HepG2 (cell line): ENCODE measurements at regions not wholly inside any gene's neighbourhood (a gene's known extent, or its start where the extent isn't known, plus 50 kb on each side); places are given as distances from the start of the nearest gene placed in this dataset.

Experiments
- ATAC-seq: fragments of 200-7000 bp; cut with Tn5 transposase; 3 replicates; pipeline ENCODE4 v1.9.1; 2020; ENCODE audit warnings: mild to moderate bottlenecking, moderate library complexity
- BruUV-seq: library from RNA; stranded (reverse); fragments of 400-500 nt; replicated peaks from 2 replicates; lab custom pipeline; 2021; lab: Mats Ljungman, UMichigan
- CTCF ChIA-PET: fragments of 300-600 bp; formaldehyde crosslinking; extraction: SDS; loops from one replicate; lab custom pipeline; 2021; ENCODE audit warnings: low total read pairs, inconsistent platforms, low intra/inter-chr PET ratio; lab: Yijun Ruan, JAX
- POLR2A ChIA-PET: fragments of 350-600 bp; sonication (Branson Sonifier 250); formaldehyde crosslinking; loops from one replicate; lab custom pipeline; 2020; ENCODE audit warnings: antibody characterized with exemption, inconsistent platforms; lab: Yijun Ruan, JAX
- DNase-seq: peaks from one replicate; pipeline ENCODE4 v3.0.0-alpha.2; 2015; ENCODE audit warnings: low spot score
- FAIRE-seq: peaks from 3 replicates; lab custom pipeline; 2011; peaks lifted over from hg19 to GRCh38; lab: Jason Lieb, UNC
- H2AFZ ChIP-seq: one replicate; pipeline ENCODE4 v1.6.1; 2011; ENCODE audit warnings: low read length, inconsistent platforms
- H3K27ac ChIP-seq: fragments of 300-600 bp; 3 replicates; pipeline ENCODE4 v1.8.0; 2011; ENCODE audit warnings: mixed run types, mild to moderate bottlenecking, mixed read lengths, low read length, inconsistent platforms; ENCODE audit not compliant: insufficient read depth; ENCODE audit errors: extremely low read length
- H3K27me3 ChIP-seq, 2 experiments: fragments of 200-600 bp in 1 of 2; 2 replicates in 1 of 2; 3 replicates in 1 of 2; pipeline versions ENCODE4 v1.6.0 to v1.8.0; 2011; ENCODE audit warnings: low read length in 2 of 2, mild to moderate bottlenecking in 2 of 2, moderate library complexity in 2 of 2, inconsistent platforms in 1 of 2; ENCODE audit not compliant: insufficient read depth in 2 of 2, control insufficient read depth in 1 of 2
- H3K36me3 ChIP-seq, 2 experiments: fragments of 200-600 bp in 1 of 2; replicated peaks in 1 of 2; 2 replicates in 1 of 2; 3 replicates in 1 of 2; pipeline versions ENCODE4 v1.5.1 to v1.8.0; 2011; ENCODE audit warnings: low read length in 2 of 2, inconsistent platforms in 1 of 2; ENCODE audit not compliant: insufficient read depth in 2 of 2, control insufficient read depth in 1 of 2
- H3K4me1 ChIP-seq: 2 replicates; pipeline ENCODE4 v1.5.1; 2012; ENCODE audit warnings: low read length, inconsistent platforms; ENCODE audit not compliant: insufficient read depth
- H3K4me2 ChIP-seq: 2 replicates; pipeline ENCODE4 v1.6.0; 2011; ENCODE audit warnings: low read depth, low read length, inconsistent platforms
- H3K4me3 ChIP-seq, 3 experiments: fragments of 200-600 bp in 1 of 3; sonication (generic), shearing (Covaris generic) in 1 of 3; replicated peaks in 1 of 3; 2 replicates each; pipeline ENCODE4 v1.5.1; 2011 to 2016; ENCODE audit warnings: low read length in 3 of 3, inconsistent platforms in 2 of 3, low read depth in 2 of 3, mild to moderate bottlenecking in 2 of 3, control low read depth in 1 of 3, mixed read lengths in 1 of 3; ENCODE audit not compliant: insufficient read depth in 1 of 3
- H3K79me2 ChIP-seq: one replicate; pipeline ENCODE4 v1.6.1; 2011; ENCODE audit warnings: low read length, inconsistent platforms; ENCODE audit not compliant: insufficient read depth
- H3K9ac ChIP-seq: 2 replicates; pipeline ENCODE4 v1.6.0; 2011; ENCODE audit warnings: mild to moderate bottlenecking, low read depth, low read length, inconsistent platforms; ENCODE audit not compliant: insufficient read depth
- H3K9me3 ChIP-seq: 2 replicates; pipeline ENCODE4 v1.5.1; 2012; ENCODE audit warnings: mild to moderate bottlenecking, low read length
- H4K20me1 ChIP-seq: 2 replicates; pipeline ENCODE4 v1.6.0; 2011; ENCODE audit warnings: inconsistent platforms, mild to moderate bottlenecking, low read length, moderate library complexity; ENCODE audit not compliant: insufficient read depth
- BCLAF1 ChIP-seq: fragments of 450-650 bp; IDR thresholded peaks from 2 replicates; pipeline ENCODE4 v1.6.1; 2017; ENCODE audit warnings: mild to moderate bottlenecking
- CREB1 ChIP-seq, 2 experiments: fragments of 450-650 bp in 1 of 2; IDR thresholded peaks; 2 replicates each; pipeline ENCODE4 v1.6.1; 2016 to 2017; ENCODE audit warnings: control low read depth in 1 of 2, mild to moderate bottlenecking in 1 of 2, missing compliant biosample characterization in 1 of 2, missing genetic modification characterization in 1 of 2
- FOSL2 ChIP-seq: sonication (generic); formaldehyde crosslinking; IDR thresholded peaks from 2 replicates; pipeline ENCODE4 v1.4.0; 2020; ENCODE audit warnings: missing genetic modification reagents
- FOXO1 ChIP-seq: sonication (generic); formaldehyde crosslinking; IDR thresholded peaks from 2 replicates; pipeline ENCODE4 v1.4.0; 2020; ENCODE audit warnings: missing genetic modification reagents
- GATA4 ChIP-seq: sonication (generic); IDR thresholded peaks from 2 replicates; pipeline ENCODE4 v1.6.1; 2016; ENCODE audit warnings: antibody characterized with exemption, low read depth, borderline replicate concordance
- HNF4G ChIP-seq, 2 experiments: sonication (generic) in 1 of 2; formaldehyde crosslinking in 1 of 2; IDR thresholded peaks; 2 replicates each; pipeline versions ENCODE4 v1.4.0 to v1.6.1; 2011 to 2020; ENCODE audit warnings: borderline replicate concordance in 2 of 2, low read depth in 2 of 2, mild to moderate bottlenecking in 2 of 2, low read length in 1 of 2, missing genetic modification reagents in 1 of 2, moderate library complexity in 1 of 2
- IRF1 ChIP-seq: sonication (generic); formaldehyde crosslinking; IDR thresholded peaks from 2 replicates; pipeline ENCODE4 v1.4.0; 2020; ENCODE audit warnings: low read depth, mild to moderate bottlenecking, missing genetic modification reagents
- KDM5A ChIP-seq: fragments of 200-600 bp; sonication (generic); IDR thresholded peaks from 2 replicates; pipeline ENCODE4 v1.7.0; 2018; ENCODE audit warnings: antibody characterized with exemption, mild to moderate bottlenecking, low read length, borderline replicate concordance
- LBX2 ChIP-seq: sonication (generic); formaldehyde crosslinking; IDR thresholded peaks from 2 replicates; pipeline ENCODE4 v1.5.0; 2020; ENCODE audit warnings: missing genetic modification reagents, mild to moderate bottlenecking, borderline replicate concordance
- MTF1 ChIP-seq: sonication (generic); formaldehyde crosslinking; IDR thresholded peaks from 2 replicates; pipeline ENCODE4 v1.5.0; 2020; ENCODE audit warnings: missing genetic modification reagents
- NCOA5 ChIP-seq: sonication (generic); formaldehyde crosslinking; IDR thresholded peaks from 2 replicates; pipeline ENCODE4 v1.4.0; 2020; ENCODE audit warnings: missing genetic modification reagents
- RARA ChIP-seq: IDR thresholded peaks from 2 replicates; pipeline ENCODE4 v1.6.1; 2016; ENCODE audit warnings: missing genetic modification reagents, missing compliant biosample characterization
- RELA ChIP-seq: sonication (generic); formaldehyde crosslinking; IDR thresholded peaks from 2 replicates; pipeline ENCODE4 v1.4.0; 2020; ENCODE audit warnings: missing genetic modification reagents
- TEAD2 ChIP-seq: sonication (generic); formaldehyde crosslinking; IDR thresholded peaks from 2 replicates; pipeline ENCODE4 v1.9.0; 2021; ENCODE audit warnings: missing genetic modification reagents
- ZBTB46 ChIP-seq: sonication (generic); formaldehyde crosslinking; IDR thresholded peaks from 2 replicates; pipeline ENCODE4 v1.4.0; 2020; ENCODE audit warnings: mild to moderate bottlenecking, missing genetic modification reagents, borderline replicate concordance
- ZFP91 ChIP-seq: sonication (generic); formaldehyde crosslinking; IDR thresholded peaks from 2 replicates; pipeline ENCODE4 v1.9.0; 2022; ENCODE audit warnings: missing genetic modification reagents, mild to moderate bottlenecking, borderline replicate concordance
- WGBS: methylation state at CpG from one replicate; pipeline ENCODE4 v1.1.6; 2017; ENCODE audit warnings: low lambda C conversion rate; 5-methylcytosine and 5-hydroxymethylcytosine counted together
- in situ Hi-C: cut with HindIII; loops from 2 replicates; pipeline ENCODE4 v1.10.0; 2017; ENCODE audit warnings: low pct_unique_long_range_greater_than_20kb; ENCODE audit not compliant: extremely low pct_ligation_motif_present
- intact Hi-C: fragments of 100-400 bp; cut with micrococcal nuclease; formaldehyde crosslinking; loops from one replicate; pipeline ENCODE4 v1.10.0; 2022; ENCODE audit not compliant: unreplicated experiment

GRCh38 chr2:167582619-167583018, 664.8 kb downstream of the STK39 start:
- no peak overlapping the region for H3K4me2 ChIP-seq
- intact Hi-C loops, result no loop called here
- no peak overlapping the region for H3K4me3 ChIP-seq
- no peak overlapping the region for H2AFZ ChIP-seq
- no peaks in the 10 kb centered on the region for H3K27me3 ChIP-seq
- ChIA-PET POLR2A (no interaction called here), CTCF (no interaction called here)
- no TSS peak for BruUV-seq
- FAIRE-seq (no peak), ATAC-seq (no peak), DNase-seq (no peak)
- in situ Hi-C loops, result no loop called here
- H3K9me3 ChIP-seq, result no peaks in the 10 kb centered on the region
- TF ChIP-seq KDM5A (no peak), NCOA5 (CRISPR knock-in tag) (no peak), ZBTB46 (CRISPR knock-in tag) (no peak), ZFP91 (CRISPR knock-in tag) (no peak), RARA (CRISPR knock-in tag) (no peak), CREB1 (IDR thresholded peaks at IDR 0.05) (no peak), CREB1 (CRISPR knock-in tag; IDR thresholded peaks at IDR 0.05) (no peak), TEAD2 (CRISPR knock-in tag) (no peak), FOSL2 (CRISPR knock-in tag) (no peak), IRF1 (CRISPR knock-in tag) (no peak), BCLAF1 (no peak), FOXO1 (CRISPR knock-in tag) (no peak), MTF1 (CRISPR knock-in tag) (no peak), LBX2 (CRISPR knock-in tag) (no peak), GATA4 (no peak), HNF4G (IDR thresholded peaks at IDR 0.05; ENCODE audit: borderline replicate concordance, low read depth, low read length) (no peak), HNF4G (CRISPR knock-in tag; IDR thresholded peaks at IDR 0.05; ENCODE audit: borderline replicate concordance, low read depth) (no peak), RELA (CRISPR knock-in tag) (no peak)
- no peaks in the 10 kb centered on the region; the same call in 1 of the 2 replicates for H3K4me1 ChIP-seq
- 28% methylated on average over 5 of the region's 5 CpGs for WGBS
- no peaks in the 10 kb centered on the region for H4K20me1 ChIP-seq
- H3K36me3 ChIP-seq, result no peaks in the 10 kb centered on the region
- no peak overlapping the region for H3K9ac ChIP-seq
- no peak overlapping the region for H3K27ac ChIP-seq
- no peaks in the 10 kb centered on the region for H3K79me2 ChIP-seq
